Keratinocyte (primary cell): ENCODE measurements at regions not wholly inside any gene's neighbourhood (a gene's known extent, or its start where the extent isn't known, plus 50 kb on each side); places are given as distances from the start of the nearest gene placed in this dataset.
A peak's percentile ranks its signal among the peaks of the same experiment; 100 is the strongest.

Source experiments
- CTCF ChIP-seq, 3 experiments: IDR thresholded peaks in 1 of 3; conservative IDR thresholded peaks in 1 of 3; optimal IDR thresholded peaks in 1 of 3; 2 replicates in 2 of 3; 3 replicates in 1 of 3; pipeline versions ENCODE3 to v1.5.1; 2011; ENCODE audit warnings: low read length in 3 of 3, mild to moderate bottlenecking in 3 of 3, moderate library complexity in 2 of 3, control low read depth in 1 of 3, inconsistent platforms in 1 of 3; ENCODE audit not compliant: insufficient read depth in 2 of 3; ENCODE audit errors: extremely low read depth in 1 of 3
- EZH2 ChIP-seq: IDR thresholded peaks from one replicate; pipeline ENCODE4 v1.6.1; 2012; ENCODE audit warnings: inconsistent platforms, mild to moderate bottlenecking, low read length, moderate library complexity

GRCh38 chr13:59178344-59178743, 985.4 kb downstream of the DIAPH3 start:
- peak in 1 of 3 experiments; percentile 12 for TF ChIP-seq CTCF (optimal IDR thresholded peaks at IDR 0.05 in 1 of 3, IDR thresholded peaks at IDR 0.05 in 1 of 3, conservative IDR thresholded peaks at IDR 0.05 in 1 of 3; ENCODE audit: extremely low read depth in 1 of 3, insufficient read depth in 2 of 3, low read length in 3 of 3)
- TF ChIP-seq EZH2, result no peak
